ENCODE measurements at regions not wholly inside any gene's neighbourhood (a gene's known extent, or its start where the extent isn't known, plus 50 kb on each side); places are given as distances from the start of the nearest gene placed in this dataset. TPM values are rescaled to one million over a fixed set of nuclear protein-coding genes. Genes with fewer than 3 reads are reported as not detected.

DNA sequence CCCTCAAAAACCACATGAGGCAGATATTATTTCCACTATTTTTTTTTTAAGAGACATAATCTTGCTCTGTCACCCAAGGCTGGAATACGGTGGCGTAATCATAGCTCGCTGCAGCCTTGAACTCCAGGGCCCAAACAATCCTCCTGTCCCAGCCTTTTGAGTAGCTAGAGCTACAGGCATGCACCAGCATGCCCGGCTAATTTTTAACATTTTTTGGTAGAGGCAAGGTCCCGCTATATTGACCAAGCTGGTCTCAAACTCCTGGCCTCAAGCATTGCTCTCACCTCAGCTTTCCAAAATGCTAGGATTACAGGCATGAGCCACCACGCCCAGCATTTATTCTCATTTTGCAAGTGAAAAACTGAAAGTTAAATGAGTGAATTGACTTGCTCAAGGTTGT lies 50.8 kb upstream of the PIAS1 start:
- CTCF ChIA-PET: no interaction called here
- H2AFZ ChIP-seq (ENCODE audit: insufficient read depth, low read depth, low read length, poor library complexity, severe bottlenecking): no peak overlapping the region
- no peak overlapping the region for H3K27ac ChIP-seq (ENCODE audit: low read length in 2 of 2)
- intact Hi-C loops (cut with micrococcal nuclease): no loop called here
- no peaks in the 10 kb centered on the region for H3K27me3 ChIP-seq (replicated peaks in 1 of 4; ENCODE audit: control extremely low read depth in 1 of 4, control insufficient read depth in 3 of 4, insufficient read depth in 4 of 4, low read length in 3 of 4)
- no peaks in the 10 kb centered on the region for H3K4me1 ChIP-seq (ENCODE audit: control insufficient read depth in 2 of 2, insufficient read depth in 2 of 2, low read length in 2 of 2)
- Mint-ChIP-seq H3K4me3 (no peak overlapping the region), H3K27ac (no peak overlapping the region), H3K9me3 (ENCODE audit: insufficient read depth) (peaks cover 5% of the 10 kb centered on the region), H3K27me3 (no peaks in the 10 kb centered on the region), H3K4me1 (no peaks in the 10 kb centered on the region)
- no peak for DNase-seq
- H3K9me3 ChIP-seq (ENCODE audit: control extremely low read depth in 1 of 3, control insufficient read depth in 2 of 3, insufficient read depth in 1 of 3, low read length in 2 of 3): peaks cover 0 to 13% (median 5%) of the 10 kb centered on the region in 3 donors
- no peak overlapping the region for H3K4me2 ChIP-seq (replicated peaks; ENCODE audit: low read depth, low read length, poor library complexity, severe bottlenecking)
- no peaks in the 10 kb centered on the region for H4K20me1 ChIP-seq (ENCODE audit: control insufficient read depth, insufficient read depth, low read length, poor library complexity, severe bottlenecking)
- ATAC-seq (ENCODE audit: low read depth): no peak
- 99% methylated on average over 5 of the region's 6 CpGs for WGBS (ENCODE audit: insufficient coverage)
- TF ChIP-seq, protein P1, sequence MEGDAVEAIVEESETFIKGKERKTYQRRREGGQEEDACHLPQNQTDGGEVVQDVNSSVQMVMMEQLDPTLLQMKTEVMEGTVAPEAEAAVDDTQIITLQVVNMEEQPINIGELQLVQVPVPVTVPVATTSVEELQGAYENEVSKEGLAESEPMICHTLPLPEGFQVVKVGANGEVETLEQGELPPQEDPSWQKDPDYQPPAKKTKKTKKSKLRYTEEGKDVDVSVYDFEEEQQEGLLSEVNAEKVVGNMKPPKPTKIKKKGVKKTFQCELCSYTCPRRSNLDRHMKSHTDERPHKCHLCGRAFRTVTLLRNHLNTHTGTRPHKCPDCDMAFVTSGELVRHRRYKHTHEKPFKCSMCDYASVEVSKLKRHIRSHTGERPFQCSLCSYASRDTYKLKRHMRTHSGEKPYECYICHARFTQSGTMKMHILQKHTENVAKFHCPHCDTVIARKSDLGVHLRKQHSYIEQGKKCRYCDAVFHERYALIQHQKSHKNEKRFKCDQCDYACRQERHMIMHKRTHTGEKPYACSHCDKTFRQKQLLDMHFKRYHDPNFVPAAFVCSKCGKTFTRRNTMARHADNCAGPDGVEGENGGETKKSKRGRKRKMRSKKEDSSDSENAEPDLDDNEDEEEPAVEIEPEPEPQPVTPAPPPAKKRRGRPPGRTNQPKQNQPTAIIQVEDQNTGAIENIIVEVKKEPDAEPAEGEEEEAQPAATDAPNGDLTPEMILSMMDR (IDR thresholded peaks at IDR 0.05): no peak
- TF ChIP-seq EZH2 (IDR thresholded peaks at IDR 0.05; ENCODE audit: borderline replicate concordance, insufficient read depth, low read depth, low read length, poor library complexity, severe bottlenecking): no peak
- H3K4me3 ChIP-seq (ENCODE audit: control extremely low read depth in 1 of 5, extremely low read depth in 1 of 5, insufficient read depth in 1 of 5, low read depth in 2 of 5, low read length in 4 of 5): no peak overlapping the region
- no peaks in the 10 kb centered on the region for H3K79me2 ChIP-seq (ENCODE audit: control insufficient read depth, insufficient read depth, low read length)
- POLR2A ChIA-PET: no interaction called here
- H3K9ac ChIP-seq (ENCODE audit: low read length): no peak overlapping the region
- no peaks in the 10 kb centered on the region for H3K36me3 ChIP-seq (replicated peaks in 1 of 2; ENCODE audit: control extremely low read depth in 1 of 2, control insufficient read depth in 1 of 2, extremely low read depth in 1 of 2, insufficient read depth in 2 of 2, low read length in 1 of 2)

Small RNAs in the stretch of these regions (small RNA-seq; reads per million reads assigned to genes)
- gene AC022254.1 (ENCODE audit: insufficient read length, low read depth, low replicate concordance): not detected
